Smooth muscle cell (in vitro differentiated cells): ENCODE measurements at regions not wholly inside any gene's neighbourhood (a gene's known extent, or its start where the extent isn't known, plus 50 kb on each side); places are given as distances from the start of the nearest gene placed in this dataset.

Experiments
- DNase-seq: peaks from one replicate; lab custom pipeline; 2025; ENCODE audit not compliant: unreplicated experiment; lab: John Stamatoyannopoulos, UW
- H2AFZ ChIP-seq: fragments of 200-600 bp; sonication (generic); 2 replicates; pipeline ENCODE4 v1.6.0; 2016; ENCODE audit warnings: antibody characterized with exemption, low read depth, mild to moderate bottlenecking
- H3F3A ChIP-seq: fragments of 200-600 bp; sonication (generic); 2 replicates; pipeline ENCODE4 v1.6.0; 2017; ENCODE audit warnings: antibody characterized with exemption, low read depth
- H3K27ac ChIP-seq: fragments of 200-600 bp; sonication (generic); 2 replicates; pipeline ENCODE4 v1.5.1; 2016; ENCODE audit warnings: low read depth, mild to moderate bottlenecking
- H3K27me3 ChIP-seq: fragments of 200-600 bp; sonication (generic); 2 replicates; pipeline ENCODE4 v1.6.1; 2016; ENCODE audit warnings: low read depth, mild to moderate bottlenecking
- H3K36me3 ChIP-seq: fragments of 200-600 bp; sonication (generic); 2 replicates; pipeline ENCODE4 v1.5.1; 2016; ENCODE audit warnings: low read depth
- H3K4me1 ChIP-seq: fragments of 200-600 bp; sonication (generic); 2 replicates; pipeline ENCODE4 v1.5.1; 2016; ENCODE audit warnings: low read depth
- H3K4me2 ChIP-seq: fragments of 200-600 bp; sonication (generic); 2 replicates; pipeline ENCODE4 v1.6.0; 2016; ENCODE audit warnings: mild to moderate bottlenecking
- H3K4me3 ChIP-seq: fragments of 200-600 bp; sonication (generic); 2 replicates; pipeline ENCODE4 v1.5.1; 2016; ENCODE audit warnings: mild to moderate bottlenecking
- H3K79me2 ChIP-seq: fragments of 200-600 bp; sonication (generic); 2 replicates; pipeline ENCODE4 v1.6.0; 2016; ENCODE audit warnings: low read depth, mild to moderate bottlenecking
- H3K9ac ChIP-seq: fragments of 200-600 bp; sonication (generic); 2 replicates; pipeline ENCODE4 v1.6.0; 2016; ENCODE audit warnings: low read depth
- H3K9me3 ChIP-seq: fragments of 200-600 bp; sonication (generic); replicated peaks from 2 replicates; pipeline ENCODE4 v1.5.1; 2016; ENCODE audit warnings: low read depth
- H4K20me1 ChIP-seq: fragments of 200-600 bp; sonication (generic); 2 replicates; pipeline ENCODE4 v1.6.0; 2016; ENCODE audit warnings: low read depth
- CTCF ChIP-seq: fragments of 200-600 bp; sonication (generic); IDR thresholded peaks from 2 replicates; pipeline ENCODE4 v1.5.1; 2017; ENCODE audit warnings: borderline replicate concordance, mild to moderate bottlenecking, antibody characterized with exemption; ENCODE audit not compliant: insufficient read depth, poor library complexity, severe bottlenecking
- WGBS: methylation state at CpG from one replicate; pipeline ENCODE4 v1.1.7; 2016; ENCODE audit warnings: low lambda C conversion rate; 5-methylcytosine and 5-hydroxymethylcytosine counted together

GRCh38 chr10:62690703-62691102 lies 113.8 kb upstream of the ADO start:
- H3K4me3 ChIP-seq = no peak overlapping the region
- H3F3A ChIP-seq = no peaks in the 10 kb centered on the region
- H3K36me3 ChIP-seq = no peaks in the 10 kb centered on the region
- no peaks in the 10 kb centered on the region for H3K79me2 ChIP-seq
- H4K20me1 ChIP-seq = no peaks in the 10 kb centered on the region
- H3K27me3 ChIP-seq = no peaks in the 10 kb centered on the region
- H3K4me1 ChIP-seq = no peaks in the 10 kb centered on the region
- TF ChIP-seq CTCF = no peak
- H2AFZ ChIP-seq = no peak overlapping the region
- H3K27ac ChIP-seq = no peak overlapping the region
- no peaks in the 10 kb centered on the region for H3K9me3 ChIP-seq
- no peak overlapping the region for H3K9ac ChIP-seq
- WGBS = 93% methylated on average over 3 of the region's 3 CpGs
- no peak overlapping the region for H3K4me2 ChIP-seq
- DNase-seq = no peak

GRCh38 chr10:62691336-62691735 lies 113.2 kb upstream of the ADO start:
- no peaks in the 10 kb centered on the region for H3K4me1 ChIP-seq
- H3K4me2 ChIP-seq = no peak overlapping the region
- no peak overlapping the region for H3K9ac ChIP-seq
- 90% methylated on average over 4 of the region's 4 CpGs for WGBS
- H4K20me1 ChIP-seq = no peaks in the 10 kb centered on the region
- H2AFZ ChIP-seq = no peak overlapping the region
- no peaks in the 10 kb centered on the region for H3K9me3 ChIP-seq
- no peaks in the 10 kb centered on the region for H3K36me3 ChIP-seq
- H3K27me3 ChIP-seq = no peaks in the 10 kb centered on the region
- H3F3A ChIP-seq = no peaks in the 10 kb centered on the region
- H3K27ac ChIP-seq = no peak overlapping the region
- no peak for TF ChIP-seq CTCF
- H3K4me3 ChIP-seq = no peak overlapping the region
- no peaks in the 10 kb centered on the region for H3K79me2 ChIP-seq
- no peak for DNase-seq

GRCh38 chr10:62692085-62692484 lies 112.4 kb upstream of the ADO start:
- no peaks in the 10 kb centered on the region for H3K9me3 ChIP-seq
- DNase-seq = no peak
- no peaks in the 10 kb centered on the region for H3F3A ChIP-seq
- H3K27ac ChIP-seq = no peak overlapping the region
- H3K4me3 ChIP-seq = no peak overlapping the region
- WGBS = 44% methylated on average over 5 of the region's 5 CpGs
- no peak for TF ChIP-seq CTCF
- H3K36me3 ChIP-seq = no peaks in the 10 kb centered on the region
- no peaks in the 10 kb centered on the region for H3K79me2 ChIP-seq
- no peaks in the 10 kb centered on the region for H4K20me1 ChIP-seq
- H3K4me1 ChIP-seq = no peaks in the 10 kb centered on the region
- H3K27me3 ChIP-seq = no peaks in the 10 kb centered on the region
- no peak overlapping the region for H3K9ac ChIP-seq
- H3K4me2 ChIP-seq = no peak overlapping the region
- no peak overlapping the region for H2AFZ ChIP-seq

GRCh38 chr10:62693306-62693705 lies 111.2 kb upstream of the ADO start:
- no peaks in the 10 kb centered on the region for H3K79me2 ChIP-seq
- TF ChIP-seq CTCF = no peak
- no peak overlapping the region for H3K4me2 ChIP-seq
- no peaks in the 10 kb centered on the region for H4K20me1 ChIP-seq
- no peak for DNase-seq
- no peak overlapping the region for H3K27ac ChIP-seq
- no peaks in the 10 kb centered on the region for H3K27me3 ChIP-seq
- no peak overlapping the region for H3K4me3 ChIP-seq
- H3K9ac ChIP-seq = no peak overlapping the region
- H3F3A ChIP-seq = no peaks in the 10 kb centered on the region
- H2AFZ ChIP-seq = no peak overlapping the region
- 88% methylated on average over 2 of the region's 2 CpGs for WGBS
- no peaks in the 10 kb centered on the region for H3K36me3 ChIP-seq
- H3K4me1 ChIP-seq = no peaks in the 10 kb centered on the region
- peaks cover under 1% of the 10 kb centered on the region for H3K9me3 ChIP-seq
